ENCODE measurements at regions not wholly inside any gene's neighbourhood (a gene's known extent, or its start where the extent isn't known, plus 50 kb on each side); places are given as distances from the start of the nearest gene placed in this dataset.

GRCh38 chr4:45693746-45694145, 430.1 kb downstream of the GABRG1 start:
- Histone ChIP-seq H3K27me3 (ENCODE audit: insufficient read depth, low read length) (no peaks in the 10 kb centered on the region), H3K27ac (ENCODE audit: low read depth, low read length) (no peak overlapping the region), H3K4me3 (ENCODE audit: low read length) (no peak overlapping the region), H3K4me1 (ENCODE audit: insufficient read depth, low read length) (no peaks in the 10 kb centered on the region), H3K36me3 (ENCODE audit: insufficient read depth, low read length) (no peaks in the 10 kb centered on the region), H3K9me3 (ENCODE audit: insufficient read depth, low read depth, low read length) (no peaks in the 10 kb centered on the region), H3K9ac (ENCODE audit: low read depth, low read length) (no peak overlapping the region)

GRCh38 chr4:45692131-45692735, 431.6 kb downstream of the GABRG1 start:
- no peaks in the 10 kb centered on the region for H3K9me3 ChIP-seq (ENCODE audit: insufficient read depth, low read depth, low read length)
- no peaks in the 10 kb centered on the region for H3K27me3 ChIP-seq (ENCODE audit: insufficient read depth, low read length)
- WGBS: 89% methylated on average over 3 of the region's 4 CpGs
- no peak overlapping the region for H3K9ac ChIP-seq (ENCODE audit: low read depth, low read length)
- H3K27ac ChIP-seq (ENCODE audit: low read depth, low read length): no peak overlapping the region
- no peaks in the 10 kb centered on the region for H3K36me3 ChIP-seq (ENCODE audit: insufficient read depth, low read length)
- H3K4me1 ChIP-seq (ENCODE audit: insufficient read depth, low read length): no peaks in the 10 kb centered on the region
- H3K4me3 ChIP-seq (ENCODE audit: low read length): no peak overlapping the region

- no peaks in the 10 kb centered on the region for H3K4me1 ChIP-seq (ENCODE audit: insufficient read depth, low read length)
- no peak overlapping the region for H3K9ac ChIP-seq (ENCODE audit: low read depth, low read length)
- H3K9me3 ChIP-seq (ENCODE audit: insufficient read depth, low read depth, low read length): no peaks in the 10 kb centered on the region
- H3K36me3 ChIP-seq (ENCODE audit: insufficient read depth, low read length): no peaks in the 10 kb centered on the region
- H3K27me3 ChIP-seq (ENCODE audit: insufficient read depth, low read length): no peaks in the 10 kb centered on the region
- H3K4me3 ChIP-seq (ENCODE audit: low read length): no peak overlapping the region
- WGBS: 0% methylated on average over 1 of the region's 2 CpGs
- H3K27ac ChIP-seq (ENCODE audit: low read depth, low read length): no peak overlapping the region
Measured at GRCh38 chr4:45688341-45688740, 435.5 kb downstream of the GABRG1 start.

GRCh38 chr4:45679411-45679810, 444.4 kb downstream of the GABRG1 start:
- no peaks in the 10 kb centered on the region for H3K4me1 ChIP-seq (ENCODE audit: insufficient read depth, low read length)
- no peak overlapping the region for H3K4me3 ChIP-seq (ENCODE audit: low read length)
- no peaks in the 10 kb centered on the region for H3K9me3 ChIP-seq (ENCODE audit: insufficient read depth, low read depth, low read length)
- H3K27ac ChIP-seq (ENCODE audit: low read depth, low read length): no peak overlapping the region
- 98% methylated on average over 2 of the region's 2 CpGs for WGBS
- H3K9ac ChIP-seq (ENCODE audit: low read depth, low read length): no peak overlapping the region
- H3K36me3 ChIP-seq (ENCODE audit: insufficient read depth, low read length): no peaks in the 10 kb centered on the region
- no peaks in the 10 kb centered on the region for H3K27me3 ChIP-seq (ENCODE audit: insufficient read depth, low read length)

- Histone ChIP-seq H3K9me3 (ENCODE audit: insufficient read depth, low read depth, low read length) (no peaks in the 10 kb centered on the region), H3K27ac (ENCODE audit: low read depth, low read length) (no peak overlapping the region), H3K4me3 (ENCODE audit: low read length) (no peak overlapping the region), H3K27me3 (ENCODE audit: insufficient read depth, low read length) (no peaks in the 10 kb centered on the region), H3K4me1 (ENCODE audit: insufficient read depth, low read length) (0 out of 2 replicates have a peak, but pooled peaks cover 4% of the 10 kb centered on the region), H3K9ac (ENCODE audit: low read depth, low read length) (no peak overlapping the region), H3K36me3 (ENCODE audit: insufficient read depth, low read length) (no peaks in the 10 kb centered on the region)
- WGBS: 89% methylated on average over 6 of the region's 6 CpGs
Measured at GRCh38 chr4:45668128-45668527, 455.7 kb downstream of the GABRG1 start.

GRCh38 chr4:45663628-45664081, 460.2 kb downstream of the GABRG1 start:
- WGBS: 91% methylated on average over 2 of the region's 2 CpGs
- Histone ChIP-seq H3K27ac (ENCODE audit: low read depth, low read length) (no peak overlapping the region), H3K4me3 (ENCODE audit: low read length) (no peak overlapping the region)

GRCh38 chr4:45663003-45663402, 460.9 kb downstream of the GABRG1 start:
- Histone ChIP-seq H3K27me3 (ENCODE audit: insufficient read depth, low read length) (no peaks in the 10 kb centered on the region), H3K27ac (ENCODE audit: low read depth, low read length) (no peak overlapping the region), H3K9me3 (ENCODE audit: insufficient read depth, low read depth, low read length) (no peaks in the 10 kb centered on the region), H3K4me3 (ENCODE audit: low read length) (no peak overlapping the region), H3K36me3 (ENCODE audit: insufficient read depth, low read length) (no peaks in the 10 kb centered on the region), H3K4me1 (ENCODE audit: insufficient read depth, low read length) (no peaks in the 10 kb centered on the region), H3K9ac (ENCODE audit: low read depth, low read length) (no peak overlapping the region)
- no CpG with 5 or more reads among the region's 1 CpG for WGBS

More at GRCh38 chr4:45663628-45664081, 460.2 kb downstream of the GABRG1 start:
- Histone ChIP-seq H3K4me1 (ENCODE audit: insufficient read depth, low read length) (no peaks in the 10 kb centered on the region), H3K9ac (ENCODE audit: low read depth, low read length) (no peak overlapping the region), H3K9me3 (ENCODE audit: insufficient read depth, low read depth, low read length) (no peaks in the 10 kb centered on the region), H3K36me3 (ENCODE audit: insufficient read depth, low read length) (no peaks in the 10 kb centered on the region), H3K27me3 (ENCODE audit: insufficient read depth, low read length) (no peaks in the 10 kb centered on the region)

- WGBS: 97% methylated on average over 2 of the region's 3 CpGs
- Histone ChIP-seq H3K27ac (ENCODE audit: low read depth, low read length) (no peak overlapping the region), H3K9me3 (ENCODE audit: insufficient read depth, low read depth, low read length) (no peaks in the 10 kb centered on the region), H3K36me3 (ENCODE audit: insufficient read depth, low read length) (no peaks in the 10 kb centered on the region), H3K27me3 (ENCODE audit: insufficient read depth, low read length) (no peaks in the 10 kb centered on the region), H3K4me1 (ENCODE audit: insufficient read depth, low read length) (no peaks in the 10 kb centered on the region), H3K4me3 (ENCODE audit: low read length) (no peak overlapping the region), H3K9ac (ENCODE audit: low read depth, low read length) (no peak overlapping the region)
Measured at GRCh38 chr4:45661893-45662292, 462.0 kb downstream of the GABRG1 start.

- 100% methylated on average over 1 of the region's 1 CpG for WGBS
- Histone ChIP-seq H3K9ac (ENCODE audit: low read depth, low read length) (no peak overlapping the region), H3K27ac (ENCODE audit: low read depth, low read length) (no peak overlapping the region)
Measured at GRCh38 chr4:45650545-45650944, 473.3 kb downstream of the GABRG1 start.

GRCh38 chr4:45648846-45649245, 475.0 kb downstream of the GABRG1 start:
- Histone ChIP-seq H3K4me1 (ENCODE audit: insufficient read depth, low read length) (no peaks in the 10 kb centered on the region), H3K9ac (ENCODE audit: low read depth, low read length) (no peak overlapping the region), H3K27ac (ENCODE audit: low read depth, low read length) (no peak overlapping the region), H3K9me3 (ENCODE audit: insufficient read depth, low read depth, low read length) (no peaks in the 10 kb centered on the region), H3K36me3 (ENCODE audit: insufficient read depth, low read length) (no peaks in the 10 kb centered on the region), H3K4me3 (ENCODE audit: low read length) (no peak overlapping the region), H3K27me3 (ENCODE audit: insufficient read depth, low read length) (no peaks in the 10 kb centered on the region)

More at GRCh38 chr4:45650545-45650944, 473.3 kb downstream of the GABRG1 start:
- H3K4me1 ChIP-seq (ENCODE audit: insufficient read depth, low read length): no peaks in the 10 kb centered on the region
- H3K4me3 ChIP-seq (ENCODE audit: low read length): no peak overlapping the region
- no peaks in the 10 kb centered on the region for H3K36me3 ChIP-seq (ENCODE audit: insufficient read depth, low read length)
- no peaks in the 10 kb centered on the region for H3K27me3 ChIP-seq (ENCODE audit: insufficient read depth, low read length)
- no peaks in the 10 kb centered on the region for H3K9me3 ChIP-seq (ENCODE audit: insufficient read depth, low read depth, low read length)

- no peaks in the 10 kb centered on the region for H3K27me3 ChIP-seq (ENCODE audit: insufficient read depth, low read length)
- H3K4me1 ChIP-seq (ENCODE audit: insufficient read depth, low read length): no peaks in the 10 kb centered on the region
- no peaks in the 10 kb centered on the region for H3K36me3 ChIP-seq (ENCODE audit: insufficient read depth, low read length)
- no peak overlapping the region for H3K4me3 ChIP-seq (ENCODE audit: low read length)
- H3K9me3 ChIP-seq (ENCODE audit: insufficient read depth, low read depth, low read length): no peaks in the 10 kb centered on the region
- no peak overlapping the region for H3K9ac ChIP-seq (ENCODE audit: low read depth, low read length)
- H3K27ac ChIP-seq (ENCODE audit: low read depth, low read length): no peak overlapping the region
Measured at GRCh38 chr4:45647823-45648222, 476.0 kb downstream of the GABRG1 start.

Data from HUES64 (cell line).